GM10248 (cell line): ENCODE measurements at regions not wholly inside any gene's neighbourhood (a gene's known extent, or its start where the extent isn't known, plus 50 kb on each side); places are given as distances from the start of the nearest gene placed in this dataset.

Experiments used
- CTCF ChIA-PET: fragments of 300-600 bp; sonication (Branson Sonifier 250); formaldehyde crosslinking; extraction: SDS; loops from one replicate; lab custom pipeline; 2021; ENCODE audit warnings: antibody characterized with exemption; lab: Yijun Ruan, JAX
- POLR2A ChIA-PET: fragments of 350-650 bp; sonication (Branson Sonifier 250); formaldehyde crosslinking; extraction: SDS; loops from one replicate; lab custom pipeline; 2020; ENCODE audit warnings: antibody characterized with exemption; lab: Yijun Ruan, JAX
- DNase-seq: peaks from one replicate; pipeline ENCODE4 v3.0.0; 2012; ENCODE audit errors: extremely low spot score
- CTCF ChIP-seq: IDR thresholded peaks from 2 replicates; pipeline ENCODE4 v1.5.1; 2012; ENCODE audit warnings: mild to moderate bottlenecking, low read depth; ENCODE audit errors: extremely low read depth, missing control alignments, control extremely low read depth

GRCh38 chr2:21428754-21429153, 305.0 kb downstream of the TDRD15 start:
- no peak for DNase-seq
- ChIA-PET POLR2A (no interaction called here), CTCF (interaction anchor here (1.0 to 1.5 kb wide), 2 partner anchors 10 kb away, joined by 3 read pairs; no protein-coding TSS in a partner anchor)
- TF ChIP-seq CTCF, result no peak

- no peak for DNase-seq
- TF ChIP-seq CTCF, result no peak
- ChIA-PET CTCF (interaction anchor here (1.5 kb wide), 1 partner anchor 11 kb away, joined by 3 read pairs; no protein-coding TSS in a partner anchor), POLR2A (no interaction called here)
Measured at GRCh38 chr2:21429747-21430146, 306.0 kb downstream of the TDRD15 start.

- ChIA-PET POLR2A (no interaction called here), CTCF (interaction anchor here (5.0 kb wide), 1 partner anchor 9 kb away, joined by 17 read pairs; no protein-coding TSS in a partner anchor)
- no peak for TF ChIP-seq CTCF
- DNase-seq, result no peak
Measured at GRCh38 chr2:21431078-21431477, 307.3 kb downstream of the TDRD15 start.

- CTCF ChIA-PET, result interaction anchor here (1.0 to 1.4 kb wide), 3 partner anchors 9 to 18 kb away, joined by 3 to 5 read pairs (median 3); no protein-coding TSS in a partner anchor
- no peak for DNase-seq
- POLR2A ChIA-PET, result no interaction called here
- TF ChIP-seq CTCF, result no peak
Measured at GRCh38 chr2:21438949-21439348, 315.2 kb downstream of the TDRD15 start.

- no peak for TF ChIP-seq CTCF
- ChIA-PET POLR2A (no interaction called here), CTCF (interaction anchor here (1.8 kb wide), 1 partner anchor 9 kb away, joined by 5 read pairs; no protein-coding TSS in a partner anchor)
- DNase-seq, result no peak
Measured at GRCh38 chr2:21441442-21441841, 317.7 kb downstream of the TDRD15 start.

GRCh38 chr2:21443494-21444105, 319.8 kb downstream of the TDRD15 start:
- TF ChIP-seq CTCF, result no peak
- no peak for DNase-seq
- CTCF ChIA-PET, result no interaction called here
- POLR2A ChIA-PET, result no interaction called here

GRCh38 chr2:21449881-21450280, 326.1 kb downstream of the TDRD15 start:
- no peak for DNase-seq
- TF ChIP-seq CTCF, result no peak
- CTCF ChIA-PET, result interaction anchor here (1.0 to 1.4 kb wide), 2 partner anchors 18 to 25 kb away, joined by 3 to 4 read pairs; no protein-coding TSS in a partner anchor
- POLR2A ChIA-PET, result no interaction called here
